ENCODE measurements at regions not wholly inside any gene's neighbourhood (a gene's known extent, or its start where the extent isn't known, plus 50 kb on each side); places are given as distances from the start of the nearest gene placed in this dataset.
"Not testable (repeated sequence)": the region's sequence is repeated elsewhere in the genome, so short reads cannot be mapped to it uniquely, and the experiment has no call there.

DNA sequence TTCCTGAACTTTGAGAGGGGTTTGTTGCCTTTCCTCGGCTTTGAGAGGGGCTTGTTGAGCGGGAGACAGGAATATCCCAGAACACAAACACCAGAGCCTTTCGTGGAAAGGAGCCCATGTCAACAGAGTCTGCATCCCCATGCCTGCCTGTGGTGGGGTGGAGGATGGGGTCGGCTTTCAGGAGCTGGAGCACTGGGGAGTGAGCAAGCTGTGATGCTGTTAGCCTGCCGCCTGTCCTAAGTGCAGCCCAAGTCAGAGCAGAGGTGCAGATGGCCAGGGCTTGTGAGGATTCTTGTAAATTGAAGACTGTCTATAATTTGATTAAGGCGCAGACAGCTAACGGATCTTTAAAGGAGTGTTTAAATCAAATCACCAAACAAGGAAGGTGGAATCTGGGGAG lies 103.3 kb upstream of the ANK2 start:
- DNase-seq (ENCODE audit: low spot score), result no peak

DNA sequence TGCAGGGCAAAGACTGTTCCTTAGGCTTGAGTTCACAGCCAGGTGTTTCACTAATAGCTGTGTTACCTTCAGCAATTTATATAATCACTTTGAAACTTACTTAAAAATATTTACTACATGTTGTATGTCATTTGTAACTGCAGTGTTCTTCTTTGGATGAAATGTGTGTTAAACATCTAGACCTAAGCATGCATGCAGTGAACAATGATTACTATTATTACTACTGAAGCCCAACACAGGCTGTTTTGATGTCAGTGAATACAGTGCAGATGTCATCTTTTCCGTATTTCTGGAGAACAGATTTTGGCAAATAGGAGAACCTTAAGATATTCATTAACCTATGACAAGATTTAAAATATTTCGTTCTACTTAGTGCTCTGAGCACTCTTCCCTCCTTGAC lies 101.8 kb upstream of the ANK2 start:
- DNase-seq (ENCODE audit: low spot score), result no peak

DNA sequence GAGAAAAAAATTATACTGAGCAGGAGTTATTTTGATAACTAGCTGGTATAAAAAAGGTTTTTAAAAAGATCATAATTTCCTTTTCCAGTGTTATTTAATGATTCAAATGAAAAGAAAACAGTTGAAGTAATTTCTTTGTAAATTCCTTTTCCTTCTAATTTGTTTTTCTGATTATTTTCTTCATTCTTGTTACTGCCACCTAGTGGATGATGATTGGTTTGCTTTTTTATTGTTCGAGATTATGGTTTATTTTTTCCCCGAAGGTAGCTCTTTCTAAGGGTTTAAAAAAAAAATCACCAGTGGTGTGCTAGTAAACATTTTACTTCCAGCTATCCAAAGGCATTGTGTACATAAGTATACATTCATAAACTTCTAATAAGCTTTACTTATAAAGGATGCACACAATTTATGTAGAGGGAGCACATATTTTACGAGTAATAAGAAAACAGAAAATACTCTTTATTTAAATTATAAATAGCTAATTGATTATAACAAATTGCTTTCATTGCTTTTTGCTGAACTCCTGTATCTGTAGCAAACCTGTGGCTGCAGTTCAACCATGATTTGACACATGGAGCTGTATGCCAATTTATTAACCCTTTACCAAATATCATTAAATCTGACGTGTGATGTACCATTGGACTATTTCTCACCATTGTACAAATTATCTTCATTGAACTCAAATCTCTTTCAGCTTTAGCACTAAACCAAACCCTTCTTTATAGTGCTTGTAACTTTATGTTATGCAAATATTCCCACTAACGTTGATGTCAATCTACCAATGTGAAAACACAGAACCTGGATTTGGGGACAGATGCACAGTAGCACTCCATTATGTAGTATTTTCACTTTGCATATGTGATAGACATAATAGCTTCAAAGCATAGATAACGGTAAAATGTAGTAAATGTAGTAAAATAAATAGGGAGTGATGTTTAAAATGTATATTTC lies 97.8 kb upstream of the ANK2 start:
- no peak for DNase-seq (ENCODE audit: low spot score)

DNA sequence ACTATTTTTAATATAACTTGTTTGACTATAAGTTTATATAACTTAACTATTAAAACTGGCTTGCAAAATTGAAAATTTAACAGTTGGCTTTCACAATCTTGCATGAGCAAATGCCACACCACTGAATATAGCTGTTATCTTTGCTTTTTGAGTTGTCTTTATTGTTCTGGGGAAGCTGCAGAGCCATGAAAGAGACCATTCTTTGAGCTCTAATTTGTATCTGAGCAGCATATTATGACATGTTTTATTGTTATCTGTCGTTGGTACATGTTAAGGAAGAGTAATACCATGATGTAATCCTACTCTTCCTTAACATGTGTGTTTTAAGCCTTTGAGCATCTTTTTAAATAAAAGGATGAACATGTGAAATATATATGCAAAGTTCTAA lies 97.1 kb upstream of the ANK2 start:
- DNase-seq (ENCODE audit: low spot score), result peak; percentile 61

DNA sequence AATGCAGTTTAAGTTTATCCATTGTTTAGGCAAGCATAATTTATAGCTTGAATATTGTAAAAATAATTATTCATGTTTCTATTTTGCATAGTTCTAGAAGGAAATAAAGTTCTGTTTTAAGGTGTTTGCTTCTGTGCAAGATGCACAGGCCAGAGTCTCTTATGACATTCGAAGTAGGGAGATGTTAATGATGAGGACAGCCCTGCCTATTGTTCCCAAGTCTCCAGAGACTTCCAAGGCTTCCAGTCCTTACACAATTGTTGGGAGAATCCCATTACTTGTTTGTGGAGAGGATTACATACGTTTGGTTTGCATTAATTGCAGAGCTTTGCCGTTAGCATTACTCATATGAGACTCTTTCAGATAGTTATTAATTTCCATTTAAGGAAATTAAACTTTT lies 96.2 kb upstream of the ANK2 start:
- DNase-seq (ENCODE audit: low spot score), result no peak

DNA sequence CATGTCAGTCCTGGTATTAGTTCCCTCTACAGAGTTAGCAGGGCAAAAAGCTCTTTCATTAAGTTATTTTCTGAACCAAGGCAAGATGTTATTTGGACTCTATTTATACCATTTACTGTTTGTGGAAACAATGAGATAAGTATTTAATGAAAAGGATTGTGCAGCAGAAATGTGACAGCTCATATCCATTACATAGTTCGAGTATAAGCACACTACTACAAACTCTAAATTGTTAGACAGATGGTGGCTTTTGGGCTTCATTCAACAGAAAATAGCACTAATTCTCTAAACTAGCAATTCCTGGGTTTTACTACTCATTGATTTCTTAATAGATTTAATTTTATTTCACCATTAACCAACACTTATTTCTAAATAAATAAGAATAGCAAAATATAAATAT lies 95.2 kb upstream of the ANK2 start:
- DNase-seq (ENCODE audit: low spot score), result no peak

DNA sequence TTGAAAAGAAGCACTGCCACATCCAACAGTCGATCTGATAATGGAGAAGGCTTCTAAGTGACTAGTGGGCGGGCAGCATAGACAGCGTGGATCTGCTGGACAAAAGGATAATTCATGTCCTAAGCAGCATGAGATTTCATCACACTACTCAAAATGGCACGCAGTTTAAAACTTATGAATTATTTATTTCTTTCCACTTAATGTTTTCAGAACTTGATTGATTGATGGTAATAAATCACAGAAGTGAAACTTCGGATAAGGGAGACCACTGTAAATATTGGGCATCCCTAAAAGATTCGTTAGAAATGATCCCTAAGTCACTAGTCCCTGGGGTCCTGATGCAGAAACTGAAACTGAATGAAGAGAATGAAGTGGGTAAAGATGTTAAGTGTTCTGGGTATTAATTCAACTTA lies 93.0 kb upstream of the ANK2 start:
- DNase-seq (ENCODE audit: low spot score), result peak; percentile 82

DNA sequence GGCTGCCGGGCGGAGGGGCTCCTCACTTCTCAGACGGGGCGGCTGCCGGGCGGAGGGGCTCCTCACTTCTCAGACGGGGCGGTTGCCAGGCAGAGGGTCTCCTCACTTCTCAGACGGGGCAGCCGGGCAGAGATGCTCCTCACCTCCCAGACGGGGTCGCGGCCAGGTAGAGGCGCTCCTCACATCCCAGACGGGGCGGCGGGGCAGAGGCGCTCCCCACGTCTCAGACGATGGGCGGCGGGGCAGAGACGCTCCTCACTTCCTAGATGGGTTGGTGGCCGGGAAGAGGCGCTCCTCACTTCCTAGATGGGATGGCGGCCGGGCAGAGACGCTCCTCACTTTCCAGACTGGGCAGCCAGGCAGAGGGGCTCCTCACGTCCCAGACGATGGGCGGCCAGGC lies 91.7 kb upstream of the ANK2 start:
- not testable (repeated sequence) for DNase-seq (ENCODE audit: low spot score)

DNA sequence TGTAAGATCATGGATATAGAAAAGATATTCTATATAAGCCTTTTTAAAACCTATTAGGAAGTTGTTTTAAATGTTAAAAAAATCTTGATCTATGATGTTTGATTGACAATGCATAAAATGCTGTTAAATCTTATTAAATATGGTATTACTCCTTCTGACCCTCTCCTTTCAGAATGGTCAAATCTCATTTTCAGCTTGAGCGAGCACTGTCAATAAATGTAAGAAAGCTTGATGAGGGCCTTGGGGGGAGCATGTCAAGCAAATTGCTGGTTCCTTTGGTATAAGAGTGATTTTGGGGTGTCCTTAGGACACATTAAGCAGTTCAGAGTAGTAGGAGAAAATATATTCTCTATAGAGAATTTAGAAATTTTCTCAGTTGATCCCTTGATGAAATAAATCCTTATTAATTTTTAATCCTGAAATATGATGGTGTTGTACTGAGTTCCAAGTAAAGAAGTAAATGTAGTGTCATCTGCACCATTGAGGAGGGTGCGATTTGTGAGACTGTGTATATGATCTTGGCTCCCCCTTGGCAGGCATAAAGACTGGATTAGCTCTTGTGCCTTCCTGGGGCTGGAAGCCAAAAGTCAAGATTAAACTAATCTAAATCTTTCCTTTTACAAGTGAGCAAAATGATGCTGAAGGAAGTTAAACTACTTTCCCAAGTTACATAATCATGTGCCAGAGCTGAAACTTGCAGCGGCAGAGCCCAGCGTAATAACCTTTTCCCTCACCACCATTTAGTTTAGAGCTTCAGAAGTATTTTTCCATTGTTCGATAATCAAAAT lies 82.6 kb upstream of the ANK2 start:
- DNase-seq (ENCODE audit: low spot score), result no peak

DNA sequence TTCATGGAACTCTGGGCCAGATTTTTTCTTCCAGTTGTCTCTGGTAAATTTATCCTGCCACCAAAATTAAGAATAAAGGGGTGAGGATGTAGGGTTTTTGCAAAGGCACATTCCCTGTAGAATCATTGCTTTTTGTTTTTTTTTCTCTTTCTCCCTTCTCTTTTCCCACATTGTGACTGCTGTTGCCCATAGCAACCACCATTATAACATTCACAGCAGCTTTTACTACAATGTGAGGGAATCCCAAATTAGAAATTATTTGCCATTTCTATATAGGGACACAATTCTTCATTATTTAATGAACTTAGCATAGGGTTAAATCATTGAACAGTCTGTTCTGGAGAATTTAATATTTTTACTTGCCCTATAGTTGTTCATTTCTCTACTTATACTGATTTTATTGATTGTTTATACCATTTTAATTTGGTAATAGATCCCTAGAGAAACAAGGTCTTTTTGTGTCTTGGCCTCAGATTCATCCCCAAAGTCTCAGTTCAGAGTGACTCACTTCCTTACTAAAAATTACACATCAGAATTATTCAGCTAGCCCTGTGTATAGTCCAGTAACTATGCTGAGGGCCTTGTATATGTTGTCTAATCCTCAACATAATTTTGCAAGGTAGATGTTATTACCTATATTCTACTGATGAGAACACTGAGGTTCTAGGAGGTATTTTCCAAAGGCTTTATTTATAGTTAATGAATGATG lies 80.8 kb upstream of the ANK2 start:
- no peak for DNase-seq (ENCODE audit: low spot score)

DNA sequence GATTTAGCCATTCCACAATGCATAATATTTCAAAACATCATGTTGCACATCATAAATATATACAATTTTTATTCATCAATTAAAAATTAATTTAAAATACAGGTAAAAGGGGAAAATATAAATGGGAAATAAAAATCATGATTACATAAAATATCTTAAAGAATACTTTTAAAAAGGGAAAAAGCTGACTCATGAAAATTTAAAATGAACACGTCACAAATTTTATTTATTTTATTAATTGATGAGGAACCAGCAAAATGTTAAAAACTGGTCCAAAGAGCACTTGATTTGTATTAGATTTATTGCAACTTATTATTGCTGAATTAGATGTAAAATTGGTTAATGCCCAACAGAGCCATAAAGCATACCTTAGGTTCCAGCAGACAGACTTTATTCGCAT lies 78.5 kb upstream of the ANK2 start:
- DNase-seq (ENCODE audit: low spot score), result no peak

DNA sequence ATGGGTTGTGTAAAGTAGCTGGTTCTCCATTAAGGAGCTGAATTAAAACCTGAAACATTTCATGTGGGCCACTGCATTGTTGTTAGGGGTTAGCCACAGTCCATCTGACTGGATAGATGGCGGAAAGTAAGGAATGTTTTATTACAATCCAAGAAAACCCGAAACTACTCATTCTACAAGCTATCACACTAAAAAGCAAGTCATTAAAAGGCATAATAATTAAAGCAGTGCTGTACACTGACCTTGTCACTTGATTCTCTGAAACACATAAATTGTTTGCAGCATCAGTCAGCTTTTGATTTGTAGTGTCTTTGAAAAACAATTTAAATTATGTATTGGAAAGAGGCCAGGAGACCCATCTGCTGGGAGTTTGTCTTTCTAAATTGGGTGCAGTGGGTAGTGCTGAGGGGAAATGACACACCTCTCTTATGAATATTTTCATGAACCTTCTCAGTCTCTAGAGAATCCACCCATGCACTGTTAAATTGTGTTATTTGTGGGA lies 75.7 kb upstream of the ANK2 start:
- no peak for DNase-seq (ENCODE audit: low spot score)

DNA sequence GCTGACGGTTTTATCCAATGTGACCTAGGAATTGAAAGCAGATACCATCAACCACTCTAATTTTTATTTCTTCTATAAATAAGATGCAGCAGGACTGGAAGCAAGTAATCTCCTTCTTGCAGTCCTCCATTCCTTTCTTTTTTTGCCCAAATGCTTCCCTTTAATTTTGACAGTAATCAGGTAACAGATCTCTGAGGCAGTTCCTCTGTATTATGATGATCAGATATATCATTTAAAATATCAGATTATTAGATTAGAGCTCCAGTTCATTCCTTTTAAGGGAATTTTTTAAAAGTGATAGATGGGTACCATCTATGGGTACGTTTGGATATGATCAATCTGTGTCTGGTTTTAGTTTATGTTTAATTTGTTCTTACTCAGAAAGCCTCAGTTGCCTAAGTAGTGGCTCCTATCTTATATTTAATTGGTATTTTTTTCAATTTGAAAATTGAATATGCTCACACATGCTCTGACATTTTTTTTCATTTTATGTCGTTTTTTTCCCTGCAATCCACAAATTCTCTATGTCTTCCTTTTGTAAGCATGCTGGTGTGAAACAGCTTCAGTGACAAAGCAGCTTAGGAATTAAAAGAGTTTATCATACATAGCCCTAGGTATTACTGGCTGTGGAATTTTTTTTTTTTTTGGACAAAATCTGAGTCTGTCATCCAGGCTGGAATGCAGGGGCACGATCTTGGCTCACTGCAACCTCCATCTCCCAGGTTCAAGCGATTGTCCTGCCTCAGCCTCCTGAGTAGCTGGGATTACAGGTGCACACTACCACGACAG lies 73.7 kb upstream of the ANK2 start:
- no peak for DNase-seq (ENCODE audit: low spot score)

DNA sequence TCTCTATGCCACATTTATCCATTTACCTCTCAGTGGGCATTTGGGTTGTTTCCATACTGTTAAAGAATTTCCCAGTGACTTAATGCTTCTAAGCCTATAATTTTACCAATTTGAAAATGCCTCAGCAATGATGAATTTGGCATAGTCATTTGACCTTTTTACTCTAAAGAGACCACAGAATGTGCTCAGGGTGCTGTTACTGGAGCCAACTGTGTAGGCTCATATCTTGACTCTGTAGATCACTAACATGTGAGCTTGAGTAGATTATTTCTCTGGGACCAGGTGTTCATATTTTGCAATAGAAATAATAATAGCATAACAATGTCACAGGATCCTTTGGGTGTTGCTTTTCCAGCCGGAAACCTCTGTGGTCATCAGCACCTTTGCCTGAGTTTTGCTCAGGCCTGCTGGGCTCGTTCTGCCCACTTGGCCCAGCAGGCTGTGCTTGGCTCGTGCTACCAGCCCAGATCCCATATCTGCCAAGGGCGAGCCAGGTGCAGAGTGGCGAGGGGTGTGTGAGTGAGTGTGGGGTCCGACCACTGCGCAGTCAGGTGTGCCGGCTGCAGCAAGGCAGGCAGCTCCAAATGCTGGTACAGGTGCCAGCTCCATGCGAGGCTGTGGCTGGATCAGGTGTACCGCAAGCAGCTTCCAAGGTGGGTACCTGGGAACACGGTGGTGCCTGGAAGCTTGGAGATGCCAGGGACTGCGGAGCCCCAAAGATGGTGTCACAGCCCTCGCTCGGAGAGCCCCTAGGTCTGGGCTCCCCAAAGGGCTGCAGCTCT lies 70.6 kb upstream of the ANK2 start:
- no peak for DNase-seq (ENCODE audit: low spot score)

DNA sequence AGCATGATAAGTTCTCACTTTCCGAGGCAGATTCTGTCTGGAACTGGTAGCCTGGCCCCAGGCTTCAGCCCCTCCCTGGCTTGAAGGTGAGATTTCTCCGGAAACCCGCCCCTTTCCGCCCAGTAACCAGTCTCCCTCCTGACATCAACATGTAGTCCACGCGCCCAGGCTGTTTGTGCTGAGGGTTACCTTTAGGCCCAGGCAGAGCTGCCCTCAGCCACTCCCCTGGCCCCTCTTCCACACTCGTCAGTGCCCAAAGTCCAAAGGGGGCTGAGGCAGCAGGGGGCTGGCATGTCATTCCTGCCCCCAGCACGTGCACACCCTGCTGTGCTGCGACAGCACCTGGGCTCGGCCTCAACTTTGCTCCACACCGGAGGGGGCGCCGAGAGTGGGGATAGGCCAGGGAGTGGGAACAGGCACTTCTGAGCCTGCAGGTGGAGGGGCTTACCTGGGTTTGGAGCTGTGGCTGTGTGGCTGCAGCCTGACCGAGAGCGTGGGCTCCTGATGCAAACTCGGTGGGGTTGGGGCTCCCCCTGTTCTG lies 69.5 kb upstream of the ANK2 start:
- no peak for DNase-seq (ENCODE audit: low spot score)

DNA sequence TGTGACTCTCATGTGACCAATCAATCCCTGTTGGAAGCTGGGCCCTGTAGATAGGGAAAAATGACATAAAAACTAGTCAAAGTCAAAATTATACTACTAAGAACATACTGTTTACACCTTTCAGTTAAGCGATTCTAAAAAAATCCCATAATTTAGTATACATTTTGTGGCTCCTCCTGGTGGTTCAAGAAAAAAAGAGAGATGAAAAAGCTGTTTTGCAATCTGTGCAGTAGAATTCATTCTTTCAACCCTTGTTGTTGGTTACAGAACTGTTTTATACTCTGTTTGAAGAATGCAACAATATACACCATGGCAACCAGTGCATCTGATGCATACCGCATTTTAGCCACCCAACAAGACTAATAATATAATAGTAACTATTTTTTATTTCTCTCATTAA lies 66.8 kb upstream of the ANK2 start:
- DNase-seq (ENCODE audit: low spot score), result no peak

DNA sequence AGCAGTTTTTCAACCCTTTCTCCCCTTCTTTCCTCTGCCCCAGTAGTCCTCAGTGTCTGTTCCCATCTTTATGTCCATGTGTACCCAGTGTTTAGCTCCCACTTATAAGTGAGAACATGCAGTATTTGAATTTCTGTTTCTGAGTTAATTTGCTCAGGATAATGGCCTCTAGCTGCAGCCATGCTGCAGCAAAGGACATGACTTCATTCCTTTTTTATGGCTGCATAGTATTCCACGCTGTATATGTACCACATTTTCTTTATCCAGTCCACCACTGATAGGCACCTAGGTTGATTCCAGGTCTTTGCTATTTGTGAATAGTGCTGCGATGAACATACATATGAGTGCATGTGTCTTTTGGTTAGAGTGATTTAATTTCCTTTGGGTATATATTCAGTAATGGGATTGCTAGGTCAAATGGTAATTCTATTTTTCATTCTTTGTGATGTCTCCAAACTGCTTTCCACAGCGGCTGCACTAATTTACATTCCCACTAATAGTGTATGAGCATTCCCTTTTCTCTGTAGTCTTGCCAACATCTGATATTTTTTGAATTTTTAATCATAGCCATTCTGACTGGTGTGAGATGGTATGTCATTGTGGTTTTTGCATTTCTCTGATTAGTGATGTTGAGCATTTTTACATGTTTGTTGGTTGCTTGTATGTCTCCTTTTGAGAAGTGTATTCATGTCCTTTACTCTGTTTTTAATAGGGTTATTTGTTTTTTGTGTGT lies 54.6 kb upstream of the ANK2 start:
- DNase-seq (ENCODE audit: low spot score), result no peak

All from Ammon's horn (tissue), 1 donor.